NCI-H2029 (cell line): ENCODE measurements at regions not wholly inside any gene's neighbourhood (a gene's known extent, or its start where the extent isn't known, plus 50 kb on each side); places are given as distances from the start of the nearest gene placed in this dataset.

Experiments used
- DNase-seq: peaks from one replicate; lab custom pipeline; 2025; lab: John Stamatoyannopoulos, UW

DNA sequence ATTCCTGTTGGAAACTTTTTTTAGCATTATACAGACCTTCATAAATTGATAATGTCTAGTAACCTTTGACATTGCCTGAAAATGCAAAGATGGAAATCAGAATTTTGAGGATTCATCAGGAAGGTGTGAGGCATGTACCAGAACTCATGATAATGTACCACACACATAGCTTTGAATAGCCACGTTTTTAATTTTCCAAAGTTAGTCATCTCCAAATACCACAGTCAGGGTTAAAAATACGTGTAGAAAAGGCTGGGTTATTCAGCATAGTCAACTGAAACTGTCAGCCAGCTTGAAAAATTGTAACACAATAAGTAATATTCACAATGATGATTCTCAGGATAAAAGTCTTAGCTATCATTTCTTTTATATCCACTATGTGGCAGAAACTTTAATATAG, 102.0 kb upstream of the THRB start:
- DNase-seq: no peak

- DNase-seq: no peak
These were observed 104.2 kb upstream of the THRB start for GRCh38 chr3:24598695-24599470.

DNA sequence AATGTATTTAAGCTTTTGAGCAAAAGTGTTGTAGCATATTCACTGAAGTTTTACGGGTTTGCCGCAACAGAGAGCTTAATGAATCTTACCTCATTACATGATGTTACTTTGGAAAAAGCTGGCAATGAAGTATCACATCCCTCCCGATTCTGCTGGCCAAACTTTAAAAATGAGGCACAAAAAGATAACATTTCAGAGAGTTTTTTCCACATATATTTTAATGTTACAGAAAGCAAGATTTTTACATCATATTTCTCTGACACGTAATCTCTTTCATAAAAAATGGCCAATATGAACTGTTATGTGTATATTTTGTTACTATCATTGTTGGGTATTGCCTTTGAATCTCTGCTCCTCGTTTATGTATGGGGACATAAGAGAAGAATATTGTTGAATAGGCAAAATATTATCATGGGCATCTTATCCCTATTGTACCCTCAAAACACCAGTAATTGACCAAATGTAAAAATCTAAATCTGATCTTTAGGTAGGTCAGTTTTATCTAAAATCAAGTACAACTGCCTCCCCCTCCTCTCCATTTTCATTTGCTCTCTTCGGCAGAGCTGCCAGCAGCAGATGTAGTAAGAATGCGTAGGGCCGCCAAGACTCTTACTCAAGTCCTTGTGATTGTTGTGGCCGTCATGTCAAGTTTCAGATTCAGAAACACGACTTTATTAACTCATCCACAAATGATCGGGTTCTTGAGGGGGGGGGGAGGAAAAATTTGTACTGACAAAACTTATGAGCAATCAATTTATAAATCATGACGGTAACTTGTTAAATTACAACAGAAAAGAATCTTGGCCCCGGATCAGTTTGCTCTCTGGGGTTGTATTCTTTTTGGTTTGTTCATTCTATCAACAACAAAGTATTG, 106.7 kb upstream of the THRB start:
- no peak for DNase-seq

- DNase-seq: no peak
These were observed 109.6 kb upstream of the THRB start for GRCh38 chr3:24604215-24604614.

DNA sequence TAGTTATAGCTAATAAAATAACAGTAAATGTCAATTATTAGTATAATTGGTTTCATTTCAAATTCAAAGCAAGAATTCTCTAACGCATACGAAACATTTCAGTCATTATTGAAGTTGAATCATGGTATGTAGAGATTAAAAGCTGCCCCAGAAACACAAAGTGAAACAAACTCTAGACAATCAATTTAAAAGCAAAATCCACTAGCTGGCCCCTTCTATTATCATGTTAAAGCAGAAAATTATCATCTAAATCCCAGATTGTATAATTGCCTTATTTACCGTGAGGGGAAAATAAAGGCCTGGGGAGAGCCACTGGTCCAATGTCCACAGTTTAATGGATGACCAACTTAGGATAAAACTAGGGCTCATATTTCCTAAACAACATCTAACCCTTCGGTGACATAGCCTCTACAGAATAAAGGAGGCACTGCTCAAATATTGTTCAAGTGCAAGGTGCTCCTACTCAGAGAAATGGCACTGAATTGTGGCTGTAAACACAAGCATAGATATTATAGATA, 110.9 kb upstream of the THRB start:
- no peak for DNase-seq

DNA sequence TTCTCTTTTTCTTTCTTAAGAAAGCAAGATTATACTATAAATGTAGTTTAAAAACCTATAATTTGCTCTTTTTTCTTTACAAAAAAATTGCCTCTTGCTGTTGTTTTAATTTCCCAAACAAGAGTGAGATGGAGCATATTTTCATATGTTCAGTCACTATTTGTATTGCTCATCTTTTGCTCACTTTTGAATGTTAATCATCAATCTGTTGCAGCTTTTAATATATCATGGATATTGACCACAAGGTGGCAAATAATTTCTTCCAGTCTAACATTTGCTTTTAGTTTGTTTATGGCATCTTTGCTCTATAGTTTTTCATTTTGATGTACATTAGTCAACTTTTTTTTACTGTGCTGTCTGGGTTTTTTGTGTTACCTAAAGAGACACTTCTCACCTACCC, 112.6 kb upstream of the THRB start:
- no peak for DNase-seq

- DNase-seq: no peak
These were observed 114.2 kb upstream of the THRB start for GRCh38 chr3:24608701-24609390.

- no peak for DNase-seq
These were observed 119.7 kb upstream of the THRB start for GRCh38 chr3:24614359-24614758.

DNA sequence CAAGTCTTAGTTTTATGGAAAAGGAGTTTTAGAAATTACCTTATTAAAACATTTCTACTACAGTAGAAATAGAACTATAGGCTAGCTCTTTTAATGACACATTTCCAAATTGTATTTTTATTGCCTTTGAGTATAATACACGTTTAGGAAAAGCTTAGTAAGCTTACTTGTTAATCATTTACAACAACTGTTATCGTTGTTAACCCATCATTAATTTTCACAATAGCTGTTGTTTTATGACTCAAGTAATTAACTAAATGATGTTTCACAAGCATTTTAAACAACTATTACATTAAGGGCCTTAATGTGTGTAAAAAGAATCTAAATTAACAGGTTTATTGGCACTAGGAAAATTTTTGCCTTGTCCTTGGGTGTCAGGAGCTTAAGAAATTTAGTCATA, 120.5 kb upstream of the THRB start:
- DNase-seq: no peak

DNA sequence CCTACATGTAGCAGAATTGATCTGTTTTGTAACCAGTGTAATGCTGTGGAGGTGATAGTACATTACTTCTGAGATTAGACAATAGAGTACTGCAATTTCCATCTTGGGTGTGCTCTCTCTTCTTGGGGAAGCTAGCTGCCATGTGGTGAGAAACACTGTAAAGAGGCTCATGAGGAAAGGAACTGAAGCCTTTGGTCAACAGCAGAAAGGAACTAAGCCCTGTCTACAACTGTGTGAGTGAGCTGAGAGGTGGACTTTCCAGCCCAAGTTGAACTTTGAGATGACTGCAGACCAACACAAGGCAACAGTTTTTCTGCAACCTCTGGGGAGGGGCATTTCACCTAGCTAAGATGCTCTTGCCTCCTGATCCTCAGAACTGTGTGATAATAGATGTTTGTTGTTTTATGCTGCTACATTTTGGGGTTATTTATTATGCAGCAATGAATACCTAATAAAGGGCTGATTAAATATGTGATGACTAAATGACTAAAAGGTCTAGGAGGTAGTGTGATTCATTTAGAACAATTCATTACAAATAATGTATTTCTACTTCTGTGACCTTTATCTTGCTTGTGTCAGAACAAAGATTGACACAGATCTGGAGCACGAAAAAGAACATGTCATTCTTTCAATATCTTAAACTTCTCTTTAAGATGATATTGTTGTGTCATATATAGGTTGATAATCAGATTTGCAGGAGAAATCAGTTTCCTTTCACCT, 121.6 kb upstream of the THRB start:
- no peak for DNase-seq

GRCh38 chr3:24622138-24622537, 127.5 kb upstream of the THRB start:
- DNase-seq: no peak

GRCh38 chr3:24622696-24623225, 128.1 kb upstream of the THRB start:
- no peak for DNase-seq

- no peak for DNase-seq
These were observed 129.0 kb upstream of the THRB start for GRCh38 chr3:24623657-24624056.

GRCh38 chr3:24624938-24625681, 130.5 kb upstream of the THRB start:
- DNase-seq: no peak

DNA sequence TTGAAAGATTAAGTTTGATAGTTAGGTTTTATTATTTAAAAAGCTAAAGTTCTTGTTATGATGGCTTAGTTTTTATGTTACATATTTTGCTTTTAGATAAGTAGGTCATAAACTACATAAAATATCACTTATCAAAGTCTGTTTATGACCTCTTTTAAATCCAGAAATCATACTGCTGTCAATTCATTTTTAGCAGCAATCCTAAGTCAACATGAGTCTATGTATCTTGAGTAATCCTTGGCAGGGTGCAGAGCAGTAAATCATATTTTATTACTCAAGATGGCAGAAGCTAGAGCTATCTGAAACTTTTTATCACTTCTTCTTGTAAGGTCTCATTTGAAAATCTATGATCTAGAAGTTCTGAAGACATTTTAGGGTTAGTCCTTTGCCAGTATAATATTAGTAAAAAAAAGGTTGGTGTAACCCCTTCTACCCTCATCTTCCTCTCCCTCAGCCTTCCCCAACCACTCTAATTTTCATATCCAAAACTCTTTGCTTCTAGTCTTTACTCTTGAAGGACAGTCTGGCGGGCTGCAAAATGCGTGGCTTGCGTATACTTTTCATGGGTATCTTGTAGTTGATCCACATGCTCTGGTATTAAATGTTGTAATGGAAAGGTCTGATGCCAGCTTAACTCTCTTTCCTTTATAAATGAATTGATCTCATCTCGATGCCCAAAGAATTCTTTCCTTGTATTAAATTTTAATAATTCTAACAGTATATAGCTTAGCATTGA, 134.0 kb upstream of the THRB start:
- no peak for DNase-seq

DNA sequence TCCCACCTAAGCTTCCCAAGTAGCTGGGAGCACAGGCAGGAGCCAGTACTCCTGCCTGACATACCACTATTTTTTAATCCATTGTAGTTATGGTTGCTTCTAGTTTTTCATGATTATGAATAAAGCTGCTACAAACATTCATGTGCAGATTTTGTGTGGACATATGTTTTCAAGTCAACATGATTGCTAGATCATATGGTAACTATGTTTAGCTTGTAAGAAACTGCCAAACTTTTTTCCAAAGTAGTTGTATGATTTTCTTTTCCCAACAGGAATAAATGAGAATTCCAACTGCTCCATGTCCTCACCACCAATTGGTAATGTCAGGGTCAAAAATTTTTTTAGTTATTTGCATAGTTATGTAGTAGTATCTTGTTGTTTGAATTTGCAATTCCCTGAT, 136.8 kb upstream of the THRB start:
- no peak for DNase-seq

DNA sequence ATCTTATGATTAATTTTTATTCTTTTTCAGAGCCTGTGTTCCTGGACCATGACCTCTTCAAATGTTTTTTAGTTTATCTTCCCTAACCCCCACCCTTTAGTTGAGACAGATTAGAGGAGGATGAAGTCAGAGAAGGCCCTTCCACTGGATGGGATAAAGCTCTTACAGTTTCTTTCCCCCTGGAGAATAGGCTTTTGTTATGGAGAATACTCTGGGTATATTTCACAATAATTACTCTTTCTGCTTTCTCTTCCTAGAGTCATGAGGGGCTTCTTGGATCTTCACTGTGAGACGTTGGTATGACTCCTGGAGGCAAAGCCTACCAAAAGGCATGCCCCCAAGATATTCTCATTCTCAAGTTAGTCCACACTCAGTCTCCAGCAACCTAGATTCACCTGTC, 144.4 kb upstream of the THRB start:
- no peak for DNase-seq

GRCh38 chr3:24639481-24640329, 145.1 kb upstream of the THRB start:
- DNase-seq: no peak

- no peak for DNase-seq
These were observed 145.8 kb upstream of the THRB start for GRCh38 chr3:24640330-24640877.
